GM18520 (cell line): ENCODE measurements at regions not wholly inside any gene's neighbourhood (a gene's known extent, or its start where the extent isn't known, plus 50 kb on each side); places are given as distances from the start of the nearest gene placed in this dataset.
"Not testable (repeated sequence)": the region's sequence is repeated elsewhere in the genome, so short reads cannot be mapped to it uniquely, and the experiment has no call there.

Experiments
- ATAC-seq: cut with Tn5 transposase; IDR thresholded peaks from one replicate; pipeline ENCODE4 v1.9.1; 2021; ENCODE audit not compliant: unreplicated experiment

GRCh38 chr2:220717283-220717682, 854.8 kb downstream of the EPHA4 start:
- no peak for ATAC-seq

GRCh38 chr2:220736778-220737177, 835.3 kb downstream of the EPHA4 start:
- no peak for ATAC-seq

- no peak for ATAC-seq
Measured at GRCh38 chr2:220743203-220743602, 828.9 kb downstream of the EPHA4 start.

- ATAC-seq = no peak
Measured at GRCh38 chr2:220744861-220745260, 827.2 kb downstream of the EPHA4 start.

- ATAC-seq = no peak
Measured at GRCh38 chr2:220745682-220746081, 826.4 kb downstream of the EPHA4 start.

GRCh38 chr2:220747736-220748135, 824.4 kb downstream of the EPHA4 start:
- ATAC-seq = no peak

DNA sequence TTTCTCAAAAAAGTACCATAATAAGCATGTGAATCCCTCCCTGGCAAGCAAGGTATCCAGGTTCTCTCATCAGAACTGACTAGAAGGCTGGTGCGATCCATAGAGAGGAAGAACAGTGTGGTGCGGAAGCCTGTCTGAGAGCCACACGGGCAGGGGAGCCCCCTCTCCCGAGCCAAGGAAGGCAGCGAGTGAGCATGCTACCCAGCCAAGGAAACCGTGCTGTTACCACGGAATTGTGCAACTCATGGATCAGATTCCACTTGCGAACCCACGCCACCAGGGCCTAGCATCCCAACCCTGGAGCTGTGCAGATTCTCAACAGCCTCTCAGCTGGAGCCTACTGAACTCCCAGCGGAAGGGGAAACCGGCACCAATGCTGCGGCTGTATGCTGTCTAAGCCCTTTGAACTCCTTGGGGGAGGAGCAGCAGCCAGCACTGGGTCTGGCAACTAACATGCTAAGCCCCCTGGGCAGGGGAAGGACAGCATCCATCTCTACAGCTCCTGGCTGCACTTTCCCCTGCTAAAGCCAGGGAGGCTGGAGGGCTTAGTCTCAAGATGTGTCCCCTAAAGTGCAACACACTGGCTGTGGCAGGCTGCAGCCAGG, 823.1 kb downstream of the EPHA4 start:
- no peak for ATAC-seq

- ATAC-seq = no peak
Measured at GRCh38 chr2:220753486-220753885, 818.6 kb downstream of the EPHA4 start.

GRCh38 chr2:220756653-220757052, 815.5 kb downstream of the EPHA4 start:
- no peak for ATAC-seq

- not testable (repeated sequence) for ATAC-seq
Measured at GRCh38 chr2:220758376-220758775, 813.7 kb downstream of the EPHA4 start.

GRCh38 chr2:220764171-220764570, 807.9 kb downstream of the EPHA4 start:
- ATAC-seq = no peak

- no peak for ATAC-seq
Measured at GRCh38 chr2:220767591-220768255, 804.4 kb downstream of the EPHA4 start.

GRCh38 chr2:220775856-220776488, 796.1 kb downstream of the EPHA4 start:
- ATAC-seq = no peak

GRCh38 chr2:220779076-220779475, 793.0 kb downstream of the EPHA4 start:
- ATAC-seq = not testable (repeated sequence)

- ATAC-seq = no peak
Measured at GRCh38 chr2:220779511-220779910, 792.6 kb downstream of the EPHA4 start.

DNA sequence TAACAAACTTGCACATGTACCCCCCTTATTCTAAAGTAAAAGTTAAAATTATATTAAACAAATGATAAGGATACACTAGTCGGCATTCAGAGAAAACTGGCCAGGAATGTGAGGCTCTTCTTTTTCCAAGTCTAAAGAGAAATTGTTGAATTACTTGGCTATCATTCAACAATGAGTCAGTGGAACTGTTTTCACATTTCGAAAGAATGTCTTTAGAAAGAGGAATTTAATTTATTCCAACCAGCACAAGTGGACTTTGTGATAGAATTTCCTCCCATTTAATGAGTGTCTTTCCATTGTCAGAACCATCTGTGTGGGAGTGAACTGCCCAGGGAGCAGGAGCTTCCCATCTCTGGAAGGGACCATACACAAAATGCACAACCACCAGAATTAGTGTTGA, 792.2 kb downstream of the EPHA4 start:
- no peak for ATAC-seq

- no peak for ATAC-seq
Measured at GRCh38 chr2:220781622-220782241, 790.4 kb downstream of the EPHA4 start.

GRCh38 chr2:220782609-220783113, 789.4 kb downstream of the EPHA4 start:
- no peak for ATAC-seq

DNA sequence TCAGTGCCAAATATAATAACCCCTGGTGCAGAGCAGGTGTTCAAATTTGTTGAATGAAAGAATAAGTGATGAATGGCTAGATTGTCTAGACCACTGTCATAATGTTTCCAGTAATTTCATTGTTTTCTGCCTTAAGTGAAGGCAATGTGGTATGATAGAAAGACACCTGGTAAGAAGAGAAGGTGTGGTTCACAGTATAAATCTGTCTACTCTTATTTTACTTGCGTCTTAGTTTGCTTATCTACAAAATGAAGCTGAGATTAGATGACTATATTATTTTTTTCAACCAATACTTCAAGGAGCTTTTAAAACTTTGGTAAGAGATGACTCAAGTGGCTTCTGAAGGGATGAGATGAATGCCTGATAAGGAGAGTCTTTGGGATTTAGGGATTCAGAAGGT, 788.4 kb downstream of the EPHA4 start:
- no peak for ATAC-seq

- no peak for ATAC-seq
Measured at GRCh38 chr2:220785178-220785577, 786.9 kb downstream of the EPHA4 start.

GRCh38 chr2:220786216-220786615, 785.9 kb downstream of the EPHA4 start:
- ATAC-seq = no peak

GRCh38 chr2:220787251-220787650, 784.9 kb downstream of the EPHA4 start:
- ATAC-seq = no peak
